ENCODE measurements at regions not wholly inside any gene's neighbourhood (a gene's known extent, or its start where the extent isn't known, plus 50 kb on each side); places are given as distances from the start of the nearest gene placed in this dataset.

GRCh38 chr12:16121953-16122352 is 155.5 kb downstream of the SLC15A5 start:
- no peak for TF ChIP-seq CTCF (IDR thresholded peaks at IDR 0.05; ENCODE audit: insufficient read depth, low read depth, low read length)
- TF ChIP-seq EZH2 (IDR thresholded peaks at IDR 0.05; ENCODE audit: insufficient read depth, low read length): no peak
